Activated CD4-positive, alpha-beta memory T cell treated with anti-CD3 and anti-CD28 coated beads, Interleukin-2, amount 10 ng/mL, durations not matched to agents 7 days and 5 days (primary cell): ENCODE measurements at regions not wholly inside any gene's neighbourhood (a gene's known extent, or its start where the extent isn't known, plus 50 kb on each side); places are given as distances from the start of the nearest gene placed in this dataset.

Experiments
- CTCF ChIA-PET: fragments of 350-600 bp; sonication (Branson Sonifier 250); formaldehyde crosslinking; loops from one replicate; lab custom pipeline; 2021; ENCODE audit warnings: antibody characterized with exemption, inconsistent platforms; lab: Charles Lee
- POLR2A ChIA-PET: fragments of 350-600 bp; sonication (Branson Sonifier 250); formaldehyde crosslinking; loops from one replicate; lab custom pipeline; 2021; ENCODE audit warnings: antibody characterized with exemption; lab: Charles Lee
- DNase-seq: peaks from one replicate; pipeline ENCODE4 v3.0.0-alpha.2; 2020
- H3K27ac Mint-ChIP-seq: one replicate; pipeline ENCODE4 v1.8.0; 2021; ENCODE audit warnings: mild to moderate bottlenecking, mixed read lengths
- H3K27me3 Mint-ChIP-seq: one replicate; pipeline ENCODE4 v1.8.0; 2021; ENCODE audit warnings: mixed read lengths
- H3K36me3 Mint-ChIP-seq: one replicate; pipeline ENCODE4 v1.8.0; 2021; ENCODE audit warnings: low read depth, mixed read lengths
- H3K4me1 Mint-ChIP-seq: one replicate; pipeline ENCODE4 v1.8.0; 2021; ENCODE audit warnings: mixed read lengths
- H3K4me3 Mint-ChIP-seq: one replicate; pipeline ENCODE4 v1.8.0; 2021; ENCODE audit warnings: mild to moderate bottlenecking, mixed read lengths
- H3K9me3 Mint-ChIP-seq: one replicate; pipeline ENCODE4 v1.8.0; 2021; ENCODE audit warnings: mixed read lengths

DNA sequence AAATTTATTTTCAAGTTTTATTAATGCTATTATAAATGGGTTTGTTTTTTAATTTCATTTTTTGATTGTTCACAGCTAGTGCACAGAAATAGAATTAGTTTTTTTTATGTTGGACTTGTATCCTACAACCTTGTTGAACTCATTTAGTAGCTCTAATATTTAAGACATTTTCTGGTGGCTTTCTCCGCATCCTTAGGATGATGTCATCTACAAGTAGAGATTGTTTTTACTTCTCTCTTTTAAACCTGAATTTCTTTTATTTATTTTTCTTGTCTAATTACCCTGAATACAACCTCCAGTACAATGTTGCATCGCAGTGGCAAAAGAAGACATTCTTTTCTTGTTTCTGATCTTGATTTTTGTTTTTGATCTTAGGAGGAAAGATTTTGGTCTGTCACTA, 142.6 kb upstream of the PRDM1 start:
- Mint-ChIP-seq H3K4me3 (no peak overlapping the region), H3K9me3 (peaks cover 9% of the 10 kb centered on the region), H3K27me3 (peaks cover 1% of the 10 kb centered on the region), H3K36me3 (peaks cover 9% of the 10 kb centered on the region), H3K4me1 (peaks cover 19% of the 10 kb centered on the region), H3K27ac (no peak overlapping the region)
- ChIA-PET CTCF (no interaction called here), POLR2A (no interaction called here)
- no peak for DNase-seq

DNA sequence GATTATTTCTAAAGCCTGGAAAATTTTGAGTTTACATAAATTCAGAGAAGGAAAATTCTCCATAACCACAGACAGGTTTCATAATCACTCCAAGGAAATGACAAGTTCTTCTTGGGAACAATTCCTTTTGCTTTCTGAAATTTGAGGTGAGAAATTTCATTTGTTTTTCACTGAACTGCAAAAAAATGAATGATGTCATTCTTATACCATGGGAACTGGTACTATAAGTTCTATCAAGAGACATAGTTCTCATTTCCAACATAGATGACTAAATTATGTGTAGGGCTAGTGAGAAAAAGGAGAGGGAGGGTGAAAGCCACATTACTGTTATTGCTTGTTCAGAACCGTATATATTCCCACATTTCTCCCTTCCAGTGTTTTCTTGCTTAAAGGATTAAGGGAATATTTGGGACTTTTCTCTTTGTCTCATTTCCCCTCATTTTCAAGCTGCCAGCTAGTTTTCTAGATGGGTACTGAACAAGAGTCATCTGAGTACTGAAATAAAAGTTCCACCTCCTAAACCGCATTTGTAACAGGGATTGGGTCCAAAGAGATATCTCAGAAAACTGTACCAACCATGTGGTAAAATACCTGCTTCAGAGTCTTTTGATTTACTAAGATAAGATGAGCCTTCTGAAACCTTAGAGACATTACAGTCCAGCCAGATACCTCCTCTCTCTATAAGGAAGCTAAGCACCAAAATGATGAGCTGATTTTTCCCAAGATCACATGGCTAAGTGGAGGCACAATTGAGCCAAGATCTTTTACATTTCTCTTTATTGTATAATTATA, 144.3 kb upstream of the PRDM1 start:
- H3K27me3 Mint-ChIP-seq = peaks cover 1% of the 10 kb centered on the region
- ChIA-PET CTCF (no interaction called here), POLR2A (no interaction called here)
- H3K27ac Mint-ChIP-seq = no peak overlapping the region
- H3K4me3 Mint-ChIP-seq = no peak overlapping the region
- H3K4me1 Mint-ChIP-seq = peaks cover 19% of the 10 kb centered on the region
- H3K9me3 Mint-ChIP-seq = peaks cover 9% of the 10 kb centered on the region
- DNase-seq = no peak
- H3K36me3 Mint-ChIP-seq = peaks cover 8% of the 10 kb centered on the region

- POLR2A ChIA-PET = no interaction called here
- Mint-ChIP-seq H3K4me3 (no peak overlapping the region), H3K27me3 (no peaks in the 10 kb centered on the region), H3K4me1 (peaks cover 19% of the 10 kb centered on the region), H3K27ac (no peak overlapping the region), H3K9me3 (peaks cover 4% of the 10 kb centered on the region), H3K36me3 (peaks cover 4% of the 10 kb centered on the region)
- CTCF ChIA-PET = no interaction called here
- DNase-seq = no peak
Observed at GRCh38 chr6:105940990-105941389, 145.1 kb upstream of the PRDM1 start.

DNA sequence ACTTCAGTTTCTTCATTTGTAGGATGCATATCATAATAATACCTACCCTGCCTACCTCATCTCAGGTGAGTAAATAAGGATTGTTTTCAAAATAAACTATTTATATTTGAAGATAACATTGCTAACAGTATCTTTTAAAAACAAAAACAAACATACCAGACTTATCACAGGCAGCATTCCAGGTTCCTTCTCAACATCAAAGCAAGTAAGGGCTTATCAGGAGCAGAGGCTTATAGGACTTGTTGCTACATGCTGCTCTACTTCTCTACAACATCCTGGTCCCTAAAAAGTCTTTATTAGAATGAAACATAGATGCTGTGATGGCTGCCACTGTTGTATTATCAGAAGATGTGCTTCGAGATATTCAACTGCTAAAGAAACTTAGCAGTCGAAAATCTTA, 149.2 kb upstream of the PRDM1 start:
- peaks cover 9% of the 10 kb centered on the region for H3K9me3 Mint-ChIP-seq
- H3K4me3 Mint-ChIP-seq = no peak overlapping the region
- POLR2A ChIA-PET = no interaction called here
- H3K27ac Mint-ChIP-seq = no peak overlapping the region
- no peaks in the 10 kb centered on the region for H3K27me3 Mint-ChIP-seq
- no peak for DNase-seq
- peaks cover 9% of the 10 kb centered on the region for H3K36me3 Mint-ChIP-seq
- CTCF ChIA-PET = no interaction called here
- H3K4me1 Mint-ChIP-seq = peaks cover 13% of the 10 kb centered on the region

DNA sequence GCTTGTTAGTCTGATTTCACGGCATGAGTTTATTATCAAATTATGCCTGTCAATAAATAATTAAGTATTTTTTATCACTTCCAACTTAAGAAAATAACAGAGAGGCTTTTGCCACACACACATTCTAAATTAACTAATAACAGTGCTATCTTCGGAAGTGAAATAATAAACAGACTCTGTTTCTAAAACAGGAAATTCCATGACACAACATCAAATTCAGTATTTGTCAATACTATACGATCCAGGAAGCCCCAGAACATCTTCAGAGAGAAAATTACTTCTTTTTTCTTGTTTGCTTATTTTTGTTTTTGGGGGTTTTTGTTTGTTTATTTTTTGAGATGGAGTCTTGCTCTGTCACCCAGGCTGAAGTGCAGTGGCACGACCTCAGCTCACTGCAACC, 150.7 kb upstream of the PRDM1 start:
- POLR2A ChIA-PET = no interaction called here

GRCh38 chr6:105934708-105935107, 151.4 kb upstream of the PRDM1 start:
- Mint-ChIP-seq H3K36me3 (peaks cover 9% of the 10 kb centered on the region), H3K9me3 (peaks cover 9% of the 10 kb centered on the region), H3K4me1 (peaks cover 6% of the 10 kb centered on the region), H3K27ac (no peak overlapping the region), H3K4me3 (no peak overlapping the region), H3K27me3 (peaks cover 1% of the 10 kb centered on the region)
- CTCF ChIA-PET = no interaction called here
- DNase-seq = no peak
- POLR2A ChIA-PET = no interaction called here

More for the DNA sequence above, 150.7 kb upstream of the PRDM1 start:
- peaks cover 6% of the 10 kb centered on the region for H3K4me1 Mint-ChIP-seq
- no peak for DNase-seq
- H3K27me3 Mint-ChIP-seq = no peaks in the 10 kb centered on the region
- H3K9me3 Mint-ChIP-seq = peaks cover 9% of the 10 kb centered on the region
- CTCF ChIA-PET = no interaction called here
- H3K36me3 Mint-ChIP-seq = peaks cover 9% of the 10 kb centered on the region
- H3K27ac Mint-ChIP-seq = no peak overlapping the region
- no peak overlapping the region for H3K4me3 Mint-ChIP-seq

DNA sequence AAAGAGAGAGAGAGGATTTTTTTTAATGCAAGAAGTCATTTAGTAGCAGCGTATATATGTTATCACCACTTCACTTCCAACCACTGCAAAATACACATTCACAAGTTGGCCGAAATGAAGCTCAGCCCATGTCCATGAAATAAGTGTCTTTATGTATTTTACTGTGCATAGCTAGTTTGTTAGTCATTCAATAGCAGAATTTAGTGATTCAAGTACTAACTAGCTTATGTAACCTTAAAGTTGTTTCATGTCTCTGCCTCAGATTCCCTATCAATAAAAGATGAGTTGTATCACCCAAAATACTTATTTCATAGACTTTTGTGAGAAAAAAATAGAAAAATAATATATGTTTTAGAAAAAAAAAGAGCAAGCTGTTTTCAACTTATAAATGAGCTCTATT, 153.7 kb upstream of the PRDM1 start:
- H3K4me3 Mint-ChIP-seq = no peak overlapping the region
- CTCF ChIA-PET = no interaction called here

DNA sequence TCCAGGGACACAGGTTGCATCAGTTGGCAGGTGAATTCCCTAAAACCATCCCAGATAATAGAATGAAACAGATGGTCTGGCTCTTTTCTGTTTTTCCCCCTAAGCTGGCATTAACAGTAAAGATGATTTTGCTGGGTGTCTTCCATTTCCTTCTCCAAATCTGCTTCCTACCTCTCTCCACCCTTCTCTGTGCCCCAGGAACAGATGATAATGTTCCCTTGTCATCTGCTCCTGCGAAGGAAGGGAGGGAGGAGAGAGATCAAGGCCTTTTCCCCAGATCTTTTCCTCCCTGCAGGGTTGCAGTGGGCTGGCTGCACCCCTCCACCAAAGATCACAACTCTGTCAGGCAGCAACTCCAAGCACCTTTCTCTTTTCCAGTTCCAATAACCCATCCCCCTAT, 156.5 kb upstream of the PRDM1 start:
- H3K4me1 Mint-ChIP-seq = no peaks in the 10 kb centered on the region
- peaks cover 9% of the 10 kb centered on the region for H3K36me3 Mint-ChIP-seq
- peaks cover 3% of the 10 kb centered on the region for H3K27me3 Mint-ChIP-seq
- peaks cover 12% of the 10 kb centered on the region for H3K9me3 Mint-ChIP-seq
- H3K27ac Mint-ChIP-seq = no peak overlapping the region
- H3K4me3 Mint-ChIP-seq = no peak overlapping the region
- ChIA-PET CTCF (no interaction called here), POLR2A (no interaction called here)
- no peak for DNase-seq

More for the DNA sequence above, 153.7 kb upstream of the PRDM1 start:
- no peak for DNase-seq
- H3K27me3 Mint-ChIP-seq = peaks cover 3% of the 10 kb centered on the region
- H3K27ac Mint-ChIP-seq = no peak overlapping the region
- peaks cover 9% of the 10 kb centered on the region for H3K36me3 Mint-ChIP-seq
- peaks cover 12% of the 10 kb centered on the region for H3K9me3 Mint-ChIP-seq
- H3K4me1 Mint-ChIP-seq = peaks cover 2% of the 10 kb centered on the region
- POLR2A ChIA-PET = interaction anchor here (1.1 kb wide), 1 partner anchor 31 kb away, joined by 5 read pairs; no protein-coding TSS in a partner anchor

DNA sequence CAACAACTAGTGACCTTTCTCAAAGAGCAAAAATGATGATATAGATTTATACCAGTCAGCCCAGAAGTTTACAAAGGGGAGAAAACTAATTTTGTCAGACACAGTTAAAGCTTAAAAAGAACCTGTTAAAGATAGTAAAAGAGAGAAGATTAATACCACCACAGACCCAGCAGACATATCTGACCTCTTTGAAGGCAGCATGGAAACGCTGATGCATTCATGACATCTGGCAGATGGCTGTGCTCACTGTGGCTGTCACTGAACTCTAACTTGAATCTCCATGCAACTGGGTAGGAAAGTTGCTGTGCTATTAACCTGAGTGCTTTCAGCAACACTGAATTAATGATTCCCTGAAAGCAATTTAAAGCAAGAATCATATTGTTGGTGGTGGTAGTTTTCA, 159.8 kb upstream of the PRDM1 start:
- ChIA-PET CTCF (no interaction called here), POLR2A (no interaction called here)
- no peak for DNase-seq
- Mint-ChIP-seq H3K27ac (no peak overlapping the region), H3K36me3 (peaks cover 13% of the 10 kb centered on the region), H3K27me3 (peaks cover 3% of the 10 kb centered on the region), H3K4me1 (peaks cover 12% of the 10 kb centered on the region), H3K9me3 (peaks cover 8% of the 10 kb centered on the region), H3K4me3 (no peak overlapping the region)

- Mint-ChIP-seq H3K27ac (no peak overlapping the region), H3K9me3 (peaks cover 8% of the 10 kb centered on the region), H3K27me3 (peaks cover 3% of the 10 kb centered on the region), H3K4me3 (no peak overlapping the region), H3K36me3 (peaks cover 13% of the 10 kb centered on the region), H3K4me1 (peaks cover 13% of the 10 kb centered on the region)
- ChIA-PET CTCF (no interaction called here), POLR2A (no interaction called here)
- no peak for DNase-seq
Observed at GRCh38 chr6:105925706-105926105, 160.4 kb upstream of the PRDM1 start.

GRCh38 chr6:105921781-105922180, 164.4 kb upstream of the PRDM1 start:
- DNase-seq = no peak
- Mint-ChIP-seq H3K27ac (no peak overlapping the region), H3K9me3 (peaks cover 4% of the 10 kb centered on the region), H3K27me3 (no peaks in the 10 kb centered on the region), H3K4me3 (no peak overlapping the region), H3K4me1 (peaks cover 34% of the 10 kb centered on the region), H3K36me3 (peaks cover 13% of the 10 kb centered on the region)
- CTCF ChIA-PET = no interaction called here
- POLR2A ChIA-PET = no interaction called here

DNA sequence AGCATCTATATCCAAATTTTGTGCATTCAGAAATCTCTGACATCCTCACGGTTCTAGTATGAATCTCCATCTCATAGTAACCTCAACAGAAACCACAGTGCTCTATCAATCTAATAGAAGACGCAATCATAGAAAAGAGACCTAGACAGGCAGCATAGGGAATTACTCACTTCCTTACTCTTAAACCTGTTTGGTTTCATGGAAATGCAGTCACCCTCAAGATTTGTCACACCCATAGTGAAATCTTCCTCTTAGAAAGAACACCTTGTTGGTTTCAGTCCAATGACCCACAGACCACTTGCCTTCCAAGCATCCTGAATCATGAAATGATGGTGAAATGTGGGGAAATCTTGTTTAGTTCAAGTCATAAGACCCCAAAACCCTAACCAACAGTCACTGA, 166.1 kb upstream of the PRDM1 start:
- Mint-ChIP-seq H3K4me1 (peaks cover 36% of the 10 kb centered on the region), H3K27me3 (no peaks in the 10 kb centered on the region), H3K4me3 (no peak overlapping the region), H3K36me3 (peaks cover 17% of the 10 kb centered on the region), H3K9me3 (peaks cover 10% of the 10 kb centered on the region), H3K27ac (peak overlapping the region; percentile 68)
- CTCF ChIA-PET = no interaction called here
- POLR2A ChIA-PET = no interaction called here
- DNase-seq = no peak

GRCh38 chr6:105917038-105917695, 169.0 kb upstream of the PRDM1 start:
- Mint-ChIP-seq H3K9me3 (peaks cover 13% of the 10 kb centered on the region), H3K27me3 (no peaks in the 10 kb centered on the region), H3K27ac (no peak overlapping the region), H3K4me1 (peaks cover 45% of the 10 kb centered on the region), H3K36me3 (peaks cover 15% of the 10 kb centered on the region), H3K4me3 (no peak overlapping the region)
- ChIA-PET CTCF (no interaction called here), POLR2A (interaction anchor here (1.0 to 2.0 kb wide), 2 partner anchors 17 to 65 kb away, joined by 3 to 6 read pairs; no protein-coding TSS in a partner anchor)
- no peak for DNase-seq
